MCF 10A (cell line): ENCODE measurements at regions not wholly inside any gene's neighbourhood (a gene's known extent, or its start where the extent isn't known, plus 50 kb on each side); places are given as distances from the start of the nearest gene placed in this dataset.

Source experiments
- BruUV-seq: library from RNA; stranded (reverse); fragments of 400-500 nt; replicated peaks from 2 replicates; lab custom pipeline; 2021; lab: Mats Ljungman, UMichigan
- CTCF ChIA-PET: fragments of 300-600 bp; sonication (Branson Sonifier 250); formaldehyde crosslinking; extraction: SDS; loops from one replicate; lab custom pipeline; 2021; ENCODE audit warnings: antibody characterized with exemption, inconsistent platforms; lab: Yijun Ruan, JAX
- POLR2A ChIA-PET: fragments of 300-600, 350-650 bp; sonication (Branson Sonifier 250); formaldehyde crosslinking; extraction: SDS; loops from one replicate; lab custom pipeline; 2020; ENCODE audit warnings: antibody characterized with exemption, inconsistent platforms; lab: Yijun Ruan, JAX
- DNase-seq: peaks from one replicate; pipeline ENCODE4 v3.0.0-alpha.2; 2018; ENCODE audit not compliant: unreplicated experiment
- H3K27ac Mint-ChIP-seq: one replicate; pipeline ENCODE4 v1.8.0; 2022; ENCODE audit warnings: mild to moderate bottlenecking, low read depth, mixed read lengths; ENCODE audit not compliant: unreplicated experiment
- H3K27me3 Mint-ChIP-seq: one replicate; pipeline ENCODE4 v1.8.0; 2022; ENCODE audit warnings: mixed read lengths; ENCODE audit not compliant: insufficient read depth, unreplicated experiment
- H3K36me3 Mint-ChIP-seq: one replicate; pipeline ENCODE4 v1.8.0; 2022; ENCODE audit warnings: mild to moderate bottlenecking, moderate library complexity, mixed read lengths; ENCODE audit not compliant: insufficient read depth, unreplicated experiment
- H3K4me1 Mint-ChIP-seq: one replicate; pipeline ENCODE4 v1.8.0; 2022; ENCODE audit warnings: mixed read lengths; ENCODE audit not compliant: insufficient read depth, unreplicated experiment
- H3K4me3 Mint-ChIP-seq: one replicate; pipeline ENCODE4 v1.8.0; 2022; ENCODE audit warnings: mild to moderate bottlenecking, moderate library complexity, mixed read lengths; ENCODE audit not compliant: unreplicated experiment
- H3K9me3 Mint-ChIP-seq: one replicate; pipeline ENCODE4 v1.8.0; 2022; ENCODE audit warnings: mixed read lengths; ENCODE audit not compliant: unreplicated experiment
- intact Hi-C: fragments of 100-400 bp; cut with micrococcal nuclease; formaldehyde crosslinking; loops from 2 replicates; pipeline ENCODE4 v1.14.1; 2022
- TF ChIP-seq, protein P1 (sequence below): fragments of 200-600 bp; IDR thresholded peaks from one replicate; pipeline ENCODE4 v1.8.0; 2022; ENCODE audit warnings: antibody characterized with exemption, mild to moderate bottlenecking; ENCODE audit not compliant: unreplicated experiment

DNA sequence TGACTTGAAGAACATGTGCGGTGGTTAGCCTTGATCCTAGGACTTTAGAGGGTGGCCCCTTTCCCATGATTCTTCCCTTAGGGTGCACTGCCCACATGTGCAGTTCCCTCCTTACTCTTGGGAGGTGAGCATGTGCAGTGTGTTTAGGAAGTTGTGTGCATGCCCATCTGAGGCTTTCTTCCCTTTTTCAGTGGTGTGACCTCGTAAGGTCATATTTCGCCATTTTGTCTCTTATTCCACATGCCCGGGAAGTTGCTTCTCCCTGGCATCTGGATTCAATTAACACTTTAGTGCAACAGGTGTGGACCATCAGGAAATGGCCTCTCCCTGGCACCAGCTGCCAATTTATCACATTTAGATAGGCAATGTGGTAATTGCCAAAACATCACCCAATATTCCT is 380.6 kb upstream of the VSTM2A start:
- POLR2A ChIA-PET = no interaction called here

DNA sequence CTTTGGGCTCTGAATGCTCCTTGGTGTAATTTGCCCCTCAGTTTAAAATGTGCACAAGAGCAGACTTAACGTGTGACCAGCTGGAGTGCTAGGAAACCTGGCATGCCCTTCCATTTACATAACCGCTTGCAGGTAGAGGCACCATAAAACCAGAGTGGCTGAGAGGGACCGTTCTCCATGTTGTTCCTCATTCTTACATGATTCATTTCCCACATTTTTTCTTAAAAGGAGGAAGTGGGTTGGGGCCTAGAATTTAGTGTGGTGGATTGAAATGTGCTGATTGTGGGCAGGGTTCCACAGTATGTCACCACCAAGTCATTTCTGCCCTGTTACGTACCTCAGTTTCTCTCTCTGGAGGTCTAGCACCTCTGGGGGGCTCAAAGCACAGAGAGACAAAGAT is 375.8 kb upstream of the VSTM2A start:
- ChIA-PET POLR2A (no interaction called here), CTCF (interaction anchor here (0.9 kb wide), 1 partner anchor 22 kb away, joined by 3 read pairs; no protein-coding TSS in a partner anchor)
- BruUV-seq = no TSS peak
- TF ChIP-seq, protein P1, sequence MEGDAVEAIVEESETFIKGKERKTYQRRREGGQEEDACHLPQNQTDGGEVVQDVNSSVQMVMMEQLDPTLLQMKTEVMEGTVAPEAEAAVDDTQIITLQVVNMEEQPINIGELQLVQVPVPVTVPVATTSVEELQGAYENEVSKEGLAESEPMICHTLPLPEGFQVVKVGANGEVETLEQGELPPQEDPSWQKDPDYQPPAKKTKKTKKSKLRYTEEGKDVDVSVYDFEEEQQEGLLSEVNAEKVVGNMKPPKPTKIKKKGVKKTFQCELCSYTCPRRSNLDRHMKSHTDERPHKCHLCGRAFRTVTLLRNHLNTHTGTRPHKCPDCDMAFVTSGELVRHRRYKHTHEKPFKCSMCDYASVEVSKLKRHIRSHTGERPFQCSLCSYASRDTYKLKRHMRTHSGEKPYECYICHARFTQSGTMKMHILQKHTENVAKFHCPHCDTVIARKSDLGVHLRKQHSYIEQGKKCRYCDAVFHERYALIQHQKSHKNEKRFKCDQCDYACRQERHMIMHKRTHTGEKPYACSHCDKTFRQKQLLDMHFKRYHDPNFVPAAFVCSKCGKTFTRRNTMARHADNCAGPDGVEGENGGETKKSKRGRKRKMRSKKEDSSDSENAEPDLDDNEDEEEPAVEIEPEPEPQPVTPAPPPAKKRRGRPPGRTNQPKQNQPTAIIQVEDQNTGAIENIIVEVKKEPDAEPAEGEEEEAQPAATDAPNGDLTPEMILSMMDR = no peak
- no peaks in the 10 kb centered on the region for H3K4me1 Mint-ChIP-seq
- H3K27me3 Mint-ChIP-seq = no peaks in the 10 kb centered on the region
- no peak for DNase-seq
- intact Hi-C loops = no loop called here
- no peaks in the 10 kb centered on the region for H3K36me3 Mint-ChIP-seq
- H3K4me3 Mint-ChIP-seq = no peak overlapping the region
- H3K27ac Mint-ChIP-seq = no peak overlapping the region
- H3K9me3 Mint-ChIP-seq = no peaks in the 10 kb centered on the region

More for the DNA sequence above, 380.6 kb upstream of the VSTM2A start:
- Mint-ChIP-seq H3K36me3 (no peaks in the 10 kb centered on the region), H3K4me1 (no peaks in the 10 kb centered on the region), H3K9me3 (no peaks in the 10 kb centered on the region), H3K4me3 (no peak overlapping the region), H3K27me3 (peaks cover 13% of the 10 kb centered on the region), H3K27ac (no peak overlapping the region)
- TF ChIP-seq, protein P1 = no peak
- CTCF ChIA-PET = interaction anchor here (0.9 kb wide), 1 partner anchor 92 kb away, joined by 4 read pairs; no protein-coding TSS in a partner anchor
- intact Hi-C loops = no loop called here
- no peak for DNase-seq
- no TSS peak for BruUV-seq

DNA sequence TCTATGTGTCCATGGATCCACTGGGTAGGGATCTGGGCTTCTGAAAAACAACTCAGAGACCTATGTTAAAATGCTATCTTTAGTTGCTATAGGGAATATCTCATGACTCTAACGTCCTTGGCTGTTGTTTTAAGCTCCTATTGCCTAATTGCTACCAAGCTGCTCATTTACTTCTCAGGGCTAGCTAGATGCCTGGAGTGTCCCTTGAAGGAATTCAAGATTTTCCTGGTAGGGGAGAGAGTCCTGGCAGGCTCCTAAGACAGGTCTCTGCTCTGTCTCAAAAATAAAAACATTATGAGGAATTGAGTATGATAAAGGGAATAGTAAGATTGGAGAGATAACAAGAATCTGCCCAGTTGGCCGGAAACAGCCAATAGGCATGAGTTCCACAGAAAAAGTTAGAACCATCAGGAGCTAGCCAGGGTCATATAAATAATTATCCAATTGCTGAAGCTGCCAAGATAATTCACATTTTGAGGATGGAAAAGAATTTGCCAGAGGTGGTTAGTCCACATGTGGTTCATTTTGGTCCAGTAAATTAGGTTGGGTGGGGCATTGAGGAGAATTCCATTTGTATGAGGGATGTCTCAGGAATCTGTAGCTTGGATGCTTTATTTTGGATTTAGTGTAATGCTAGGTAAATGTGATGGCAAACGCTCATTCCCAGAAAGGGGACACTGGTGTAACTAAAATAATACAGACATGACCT is 362.7 kb upstream of the VSTM2A start:
- peaks cover 28% of the 10 kb centered on the region for H3K4me1 Mint-ChIP-seq
- no TSS peak for BruUV-seq
- CTCF ChIA-PET = no interaction called here

DNA sequence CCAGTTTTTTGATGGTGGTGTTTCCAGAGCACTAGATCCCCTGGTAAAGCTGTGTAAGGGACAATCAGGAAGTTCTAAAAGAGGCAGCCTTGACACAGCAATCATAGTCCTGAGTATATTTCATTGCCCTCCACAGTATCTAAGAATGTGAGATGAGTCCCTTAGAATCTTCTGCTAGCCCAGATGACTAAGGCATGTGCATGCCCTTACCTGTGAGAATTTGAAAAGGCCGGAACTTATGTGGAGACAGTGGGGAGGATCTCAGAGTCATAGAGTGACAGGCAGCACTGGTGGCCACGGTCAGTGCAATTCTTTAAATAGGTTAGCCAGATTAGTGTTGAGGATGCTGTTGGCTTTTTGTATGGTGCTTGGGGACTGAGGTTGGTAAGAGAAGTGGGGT is 361.4 kb upstream of the VSTM2A start:
- intact Hi-C loops = no loop called here
- POLR2A ChIA-PET = no interaction called here
- BruUV-seq = no TSS peak
- Mint-ChIP-seq H3K9me3 (no peaks in the 10 kb centered on the region), H3K4me1 (peaks cover 28% of the 10 kb centered on the region), H3K27ac (no peak overlapping the region), H3K4me3 (no peak overlapping the region), H3K27me3 (no peaks in the 10 kb centered on the region), H3K36me3 (no peaks in the 10 kb centered on the region)
- TF ChIP-seq, protein P1 = no peak
- DNase-seq = peak; percentile 24
- CTCF ChIA-PET = no interaction called here

More for the DNA sequence above, 362.7 kb upstream of the VSTM2A start:
- H3K36me3 Mint-ChIP-seq = no peaks in the 10 kb centered on the region
- no peak overlapping the region for H3K4me3 Mint-ChIP-seq
- POLR2A ChIA-PET = no interaction called here
- DNase-seq = peak; percentile 7
- peak overlapping the region; percentile 44 for H3K27ac Mint-ChIP-seq
- intact Hi-C loops = no loop called here
- TF ChIP-seq, protein P1 = no peak
- H3K27me3 Mint-ChIP-seq = no peaks in the 10 kb centered on the region
- no peaks in the 10 kb centered on the region for H3K9me3 Mint-ChIP-seq
